ENCODE measurements at regions not wholly inside any gene's neighbourhood (a gene's known extent, or its start where the extent isn't known, plus 50 kb on each side); places are given as distances from the start of the nearest gene placed in this dataset.

- no peak overlapping the region for H2AK5ac ChIP-seq (ENCODE audit: insufficient read length, low read length)
- no peak overlapping the region for H3K23ac ChIP-seq (ENCODE audit: insufficient read length, low read depth, low read length)
- no peak overlapping the region for H3K9ac ChIP-seq (ENCODE audit: extremely low read depth, insufficient read length, low read length)
- H4K20me1 ChIP-seq (ENCODE audit: control insufficient read depth, insufficient read depth, insufficient read length) = no peaks in the 10 kb centered on the region
- no peak for DNase-seq
- Mint-ChIP-seq H3K9me3 (peaks cover 0 to 3% of the 10 kb centered on the region in 2 experiments; a peak in 2 of 5 replicates), H3K4me3 (no peak overlapping the region), H3K4me1 (peaks cover 6% of the 10 kb centered on the region in 2 experiments), H3K27ac (no peak overlapping the region), H3K36me3 (ENCODE audit: insufficient read depth in 1 of 3, low read depth in 3 of 3) (peaks cover 3 to 4% (median 4%) of the 10 kb centered on the region in 3 experiments; a peak in 5 of 7 replicates), H3K27me3 (ENCODE audit: low read depth) (no peaks in the 10 kb centered on the region)
- no peak overlapping the region for H3K4ac ChIP-seq (ENCODE audit: low read depth, low read length)
- WGBS (ENCODE audit: extremely low coverage, insufficient read length, low lambda C conversion rate) = no CpG with 5 or more reads among the region's 1 CpG
- no peaks in the 10 kb centered on the region for H3K4me1 ChIP-seq (ENCODE audit: insufficient read depth, low read length)
- H3K4me2 ChIP-seq (ENCODE audit: insufficient read depth, insufficient read length, low read length) = no peak overlapping the region
- no peak overlapping the region for H3K14ac ChIP-seq (ENCODE audit: insufficient read depth, low read length)
- no peak overlapping the region for H4K5ac ChIP-seq (ENCODE audit: insufficient read length, low read depth, low read length)
- H4K8ac ChIP-seq (replicated peaks; ENCODE audit: insufficient read length, low read depth, low read length) = no peak overlapping the region
- H2AFZ ChIP-seq (ENCODE audit: low read length) = no peak overlapping the region
- no peak overlapping the region for H3K56ac ChIP-seq (ENCODE audit: insufficient read length, low read depth, low read length)
- no peaks in the 10 kb centered on the region for H3K79me1 ChIP-seq (ENCODE audit: insufficient read depth, low read depth, low read length, poor library complexity, severe bottlenecking)
- H3K9me3 ChIP-seq (ENCODE audit: control insufficient read depth, low read depth, low read length) = no peaks in the 10 kb centered on the region
- H3T11ph ChIP-seq (ENCODE audit: low read length) = no peak overlapping the region
- no peak overlapping the region for H3K27ac ChIP-seq (ENCODE audit: insufficient read length, low read depth, low read length)
- no peaks in the 10 kb centered on the region for H3K79me2 ChIP-seq (ENCODE audit: insufficient read depth, low read length)
- no peak overlapping the region for H2BK20ac ChIP-seq (ENCODE audit: low read depth, low read length, poor library complexity, severe bottlenecking)
- H2BK5ac ChIP-seq (ENCODE audit: insufficient read length, low read length) = no peak overlapping the region
- no peaks in the 10 kb centered on the region for H3K23me2 ChIP-seq (ENCODE audit: insufficient read length, low read depth, low read length, poor library complexity, severe bottlenecking)
- no peaks in the 10 kb centered on the region for H3K27me3 ChIP-seq (ENCODE audit: insufficient read depth, low read length)
- no peak overlapping the region for H4K91ac ChIP-seq (ENCODE audit: insufficient read length, low read depth, low read length)
- no peak for TF ChIP-seq CTCF (conservative IDR thresholded peaks at IDR 0.05)
- no peak overlapping the region for H2BK12ac ChIP-seq (ENCODE audit: insufficient read length, low read depth, low read length)
- no peak overlapping the region for H2BK120ac ChIP-seq (ENCODE audit: low read depth, low read length, poor library complexity, severe bottlenecking)
- no peak overlapping the region for H3K18ac ChIP-seq (ENCODE audit: insufficient read length, low read depth, low read length)
- no peak overlapping the region for H2BK15ac ChIP-seq (ENCODE audit: low read depth, low read length)
These were observed 66.2 kb upstream of the BEND6 start for GRCh38 chr6:56888687-56889086.
